NCI-H510A treated with DMSO at 0.1 percent for 48 hours (cell line): ENCODE measurements at regions not wholly inside any gene's neighbourhood (a gene's known extent, or its start where the extent isn't known, plus 50 kb on each side); places are given as distances from the start of the nearest gene placed in this dataset.

ENCODE experiments used
- DNase-seq: peaks from one replicate; lab custom pipeline; 2025; lab: John Stamatoyannopoulos, UW

- no peak for DNase-seq
Measured at GRCh38 chr10:78944723-78945312, 123.9 kb upstream of the ZMIZ1 start.

- DNase-seq: no peak
Measured at GRCh38 chr10:78945838-78946237, 122.9 kb upstream of the ZMIZ1 start.

GRCh38 chr10:78947226-78947625 is 121.5 kb upstream of the ZMIZ1 start:
- peak; percentile 45 for DNase-seq

GRCh38 chr10:78947733-78948132 is 121.0 kb upstream of the ZMIZ1 start:
- no peak for DNase-seq

GRCh38 chr10:78948621-78949030 is 120.1 kb upstream of the ZMIZ1 start:
- peak; percentile 38 for DNase-seq

- DNase-seq: peak; percentile 62
Measured at GRCh38 chr10:78950656-78951587, 117.8 kb upstream of the ZMIZ1 start.

GRCh38 chr10:78952030-78952429 is 116.7 kb upstream of the ZMIZ1 start:
- DNase-seq: peak; percentile 84

GRCh38 chr10:78952686-78953085 is 116.1 kb upstream of the ZMIZ1 start:
- DNase-seq: no peak

- DNase-seq: no peak
Measured at GRCh38 chr10:78953113-78953798, 115.5 kb upstream of the ZMIZ1 start.

GRCh38 chr10:78953799-78954297 is 114.9 kb upstream of the ZMIZ1 start:
- no peak for DNase-seq

- DNase-seq: no peak
Measured at GRCh38 chr10:78954689-78955088, 114.1 kb upstream of the ZMIZ1 start.

GRCh38 chr10:78955206-78955605 is 113.6 kb upstream of the ZMIZ1 start:
- DNase-seq: no peak

- no peak for DNase-seq
Measured at GRCh38 chr10:78956391-78956790, 112.4 kb upstream of the ZMIZ1 start.

- no peak for DNase-seq
Measured at GRCh38 chr10:78957471-78958039, 111.2 kb upstream of the ZMIZ1 start.

GRCh38 chr10:78959217-78959923 is 109.4 kb upstream of the ZMIZ1 start:
- no peak for DNase-seq

- no peak for DNase-seq
Measured at GRCh38 chr10:78959924-78960285, 108.9 kb upstream of the ZMIZ1 start.

- DNase-seq: peak; percentile 30
Measured at GRCh38 chr10:78960316-78960800, 108.4 kb upstream of the ZMIZ1 start.

GRCh38 chr10:78961760-78962159 is 107.0 kb upstream of the ZMIZ1 start:
- DNase-seq: no peak

GRCh38 chr10:78963074-78964034 is 105.4 kb upstream of the ZMIZ1 start:
- DNase-seq: peak; percentile 47

- DNase-seq: no peak
Measured at GRCh38 chr10:78964274-78964951, 104.4 kb upstream of the ZMIZ1 start.
